ENCODE measurements at regions not wholly inside any gene's neighbourhood (a gene's known extent, or its start where the extent isn't known, plus 50 kb on each side); places are given as distances from the start of the nearest gene placed in this dataset.
A peak's percentile ranks its signal among the peaks of the same experiment; 100 is the strongest.

GRCh38 chr6:71419217-71420094, 130.8 kb downstream of the OGFRL1 start:
- no peak for DNase-seq (ENCODE audit: low read depth in 6 of 9, low spot score in 9 of 9)
- WGBS: 45% methylated on average over 36 of the region's 36 CpGs
- no peak overlapping the region for H3K27ac ChIP-seq (ENCODE audit: low read depth in 1 of 2, low read length in 1 of 2)
- no peaks in the 10 kb centered on the region for H3K36me3 ChIP-seq (ENCODE audit: control insufficient read depth in 2 of 2, insufficient read depth in 2 of 2, low read length in 1 of 2)
- no peaks in the 10 kb centered on the region for H3K4me1 ChIP-seq (ENCODE audit: control insufficient read depth in 2 of 2, insufficient read depth in 2 of 2, low read length in 2 of 2)
- peaks cover 0 to 5% of the 10 kb centered on the region in 2 donors for H3K9me3 ChIP-seq (ENCODE audit: control insufficient read depth in 2 of 2, insufficient read depth in 1 of 2, low read length in 1 of 2)
- H3K4me3 ChIP-seq (ENCODE audit: low read length in 2 of 2): peak overlapping the region; percentile 9 to 43
- H3K27me3 ChIP-seq (ENCODE audit: control insufficient read depth in 2 of 2, insufficient read depth in 1 of 2, low read length in 1 of 2): peaks cover 33 to 54% of the 10 kb centered on the region in 2 donors

DNA sequence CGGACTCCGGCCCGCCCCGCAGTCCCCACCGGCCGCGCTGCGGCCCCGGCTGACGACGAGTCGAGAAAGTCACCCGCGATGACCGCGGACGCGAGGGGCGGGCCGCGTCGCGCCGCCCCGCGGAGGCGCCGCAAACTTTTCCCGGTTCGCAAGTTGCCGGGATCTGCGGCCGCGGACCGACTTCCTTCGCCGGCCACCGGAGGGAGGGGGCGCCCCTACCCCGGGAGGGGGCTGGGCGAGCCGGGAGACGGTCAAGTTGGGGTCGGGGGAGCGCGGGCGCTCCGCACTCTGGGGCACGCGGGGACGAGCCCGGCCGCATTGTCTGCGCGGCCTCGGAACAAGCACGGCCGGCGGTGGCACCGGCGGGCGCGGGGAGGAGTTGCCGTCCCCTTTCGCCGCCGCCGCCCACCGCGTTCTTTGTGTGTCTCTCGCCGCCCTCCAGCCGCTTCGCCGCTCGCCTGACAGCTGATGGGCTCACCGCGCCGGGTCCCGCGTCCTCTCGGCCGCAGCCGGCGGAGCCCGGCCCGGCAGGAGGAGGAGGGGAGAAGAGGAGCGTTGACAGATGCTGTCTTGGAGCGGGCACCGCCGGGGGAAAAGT, 131.6 kb downstream of the OGFRL1 start:
- Histone ChIP-seq H3K27ac (ENCODE audit: low read depth in 1 of 2, low read length in 1 of 2) (no peak overlapping the region), H3K27me3 (ENCODE audit: control insufficient read depth in 2 of 2, insufficient read depth in 1 of 2, low read length in 1 of 2) (peaks cover 33 to 57% of the 10 kb centered on the region in 2 donors), H3K4me3 (ENCODE audit: low read length in 2 of 2) (peak overlapping the region; percentile 38 to 43), H3K4me1 (ENCODE audit: control insufficient read depth in 2 of 2, insufficient read depth in 2 of 2, low read length in 2 of 2) (no peaks in the 10 kb centered on the region), H3K36me3 (ENCODE audit: control insufficient read depth in 2 of 2, insufficient read depth in 2 of 2, low read length in 1 of 2) (no peaks in the 10 kb centered on the region), H3K9me3 (ENCODE audit: control insufficient read depth in 2 of 2, insufficient read depth in 1 of 2, low read length in 1 of 2) (peaks cover 0 to 5% of the 10 kb centered on the region in 2 donors)
- 1% methylated on average over 91 of the region's 91 CpGs for WGBS
- DNase-seq (ENCODE audit: low read depth in 6 of 9, low spot score in 9 of 9): no peak

- 14% methylated on average over 46 of the region's 46 CpGs for WGBS
Measured at GRCh38 chr6:71420693-71421328, 132.2 kb downstream of the OGFRL1 start.

DNA sequence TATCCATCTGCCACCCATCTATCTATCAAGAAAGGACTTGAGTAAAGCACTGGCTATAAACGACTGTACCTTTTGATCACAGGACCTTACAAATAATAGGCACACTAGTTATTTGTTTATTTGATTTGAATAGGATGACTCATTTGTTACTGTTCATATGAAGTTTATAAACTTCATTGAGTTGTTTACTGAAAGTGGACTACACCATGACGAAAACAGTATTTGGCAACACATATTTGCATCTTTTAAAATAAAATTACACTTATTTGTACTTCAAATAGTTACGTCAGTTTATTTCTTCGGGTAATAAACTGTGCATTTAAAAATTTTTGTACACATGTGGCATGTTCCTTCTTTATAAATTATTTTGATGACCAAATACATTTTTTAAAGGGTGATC, 133.0 kb downstream of the OGFRL1 start:
- H3K27me3 ChIP-seq (ENCODE audit: control insufficient read depth in 2 of 2, insufficient read depth in 1 of 2, low read length in 1 of 2): peaks cover 33 to 57% of the 10 kb centered on the region in 2 donors
- H3K4me1 ChIP-seq (ENCODE audit: control insufficient read depth in 2 of 2, insufficient read depth in 2 of 2, low read length in 2 of 2): no peaks in the 10 kb centered on the region
- H3K27ac ChIP-seq (ENCODE audit: low read depth in 1 of 2, low read length in 1 of 2): no peak overlapping the region
- no peak for DNase-seq (ENCODE audit: low read depth in 6 of 9, low spot score in 9 of 9)
- no peak overlapping the region for H3K4me3 ChIP-seq (ENCODE audit: low read length in 2 of 2)
- WGBS: 96% methylated on average over 4 of the region's 4 CpGs
- peaks cover 0 to 5% of the 10 kb centered on the region in 2 donors for H3K9me3 ChIP-seq (ENCODE audit: control insufficient read depth in 2 of 2, insufficient read depth in 1 of 2, low read length in 1 of 2)
- no peaks in the 10 kb centered on the region for H3K36me3 ChIP-seq (ENCODE audit: control insufficient read depth in 2 of 2, insufficient read depth in 2 of 2, low read length in 1 of 2)

More at GRCh38 chr6:71420693-71421328, 132.2 kb downstream of the OGFRL1 start:
- peaks cover 0 to 5% of the 10 kb centered on the region in 2 donors for H3K9me3 ChIP-seq (ENCODE audit: control insufficient read depth in 2 of 2, insufficient read depth in 1 of 2, low read length in 1 of 2)
- no peaks in the 10 kb centered on the region for H3K4me1 ChIP-seq (ENCODE audit: control insufficient read depth in 2 of 2, insufficient read depth in 2 of 2, low read length in 2 of 2)
- DNase-seq (ENCODE audit: low read depth in 6 of 9, low spot score in 9 of 9): peak in 4 of 9 donors; percentile 8 to 37 (median 12)
- no peak overlapping the region for H3K27ac ChIP-seq (ENCODE audit: low read depth in 1 of 2, low read length in 1 of 2)
- H3K4me3 ChIP-seq (ENCODE audit: low read length in 2 of 2): peak overlapping the region; percentile 38 to 43
- no peaks in the 10 kb centered on the region for H3K36me3 ChIP-seq (ENCODE audit: control insufficient read depth in 2 of 2, insufficient read depth in 2 of 2, low read length in 1 of 2)
- peaks cover 33 to 57% of the 10 kb centered on the region in 2 donors for H3K27me3 ChIP-seq (ENCODE audit: control insufficient read depth in 2 of 2, insufficient read depth in 1 of 2, low read length in 1 of 2)

DNA sequence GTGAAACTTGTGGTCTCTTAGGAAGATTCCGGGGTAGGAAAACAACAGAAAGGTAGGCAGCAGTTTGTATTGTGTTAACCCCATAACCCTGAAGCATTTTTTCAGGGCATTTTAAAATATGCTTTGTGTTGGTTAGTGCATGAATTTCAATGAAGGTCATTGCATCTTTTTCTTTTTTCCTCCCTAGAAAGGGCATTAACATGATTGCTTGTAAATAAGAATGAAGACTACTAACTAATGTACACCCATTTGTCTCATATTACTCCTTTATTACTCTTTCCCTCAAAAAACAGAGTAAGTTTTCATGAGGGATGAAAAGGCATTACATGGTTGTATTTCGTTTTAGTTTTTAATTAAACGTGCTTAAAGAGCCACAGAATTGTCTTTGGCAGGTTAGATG, 141.4 kb downstream of the OGFRL1 start:
- WGBS: 87% methylated on average over 3 of the region's 3 CpGs
- no peaks in the 10 kb centered on the region for H3K4me1 ChIP-seq (ENCODE audit: control insufficient read depth in 2 of 2, insufficient read depth in 2 of 2, low read length in 2 of 2)
- no peaks in the 10 kb centered on the region for H3K27me3 ChIP-seq (ENCODE audit: control insufficient read depth in 2 of 2, insufficient read depth in 1 of 2, low read length in 1 of 2)
- no peak for DNase-seq (ENCODE audit: low read depth in 6 of 9, low spot score in 9 of 9)
- no peaks in the 10 kb centered on the region for H3K9me3 ChIP-seq (ENCODE audit: control insufficient read depth in 2 of 2, insufficient read depth in 1 of 2, low read length in 1 of 2)
- H3K36me3 ChIP-seq (ENCODE audit: control insufficient read depth in 2 of 2, insufficient read depth in 2 of 2, low read length in 1 of 2): no peaks in the 10 kb centered on the region
- no peak overlapping the region for H3K27ac ChIP-seq (ENCODE audit: low read depth in 1 of 2, low read length in 1 of 2)
- H3K4me3 ChIP-seq (ENCODE audit: low read length in 2 of 2): no peak overlapping the region

DNA sequence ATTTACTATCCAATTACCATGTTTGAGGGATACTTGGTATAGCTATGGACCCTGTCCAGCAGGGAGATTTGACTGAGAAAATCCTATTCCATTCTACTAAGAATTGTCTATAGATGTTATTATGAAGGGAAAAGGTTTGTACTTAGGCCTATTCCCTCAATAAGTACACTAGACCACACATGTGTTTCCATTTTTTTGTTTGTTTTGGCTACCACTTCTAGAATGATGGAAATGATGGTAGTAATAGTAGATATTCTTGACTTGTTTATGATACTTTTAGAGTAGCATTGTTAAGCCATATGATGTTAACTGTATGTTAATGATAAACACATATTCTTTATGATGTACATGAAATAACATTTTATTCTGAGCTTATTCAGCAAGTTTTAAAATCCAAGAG, 144.8 kb downstream of the OGFRL1 start:
- Histone ChIP-seq H3K36me3 (ENCODE audit: control insufficient read depth in 2 of 2, insufficient read depth in 2 of 2, low read length in 1 of 2) (no peaks in the 10 kb centered on the region), H3K27ac (ENCODE audit: low read depth in 1 of 2, low read length in 1 of 2) (no peak overlapping the region), H3K27me3 (ENCODE audit: control insufficient read depth in 2 of 2, insufficient read depth in 1 of 2, low read length in 1 of 2) (no peaks in the 10 kb centered on the region), H3K4me3 (ENCODE audit: low read length in 2 of 2) (no peak overlapping the region), H3K9me3 (ENCODE audit: control insufficient read depth in 2 of 2, insufficient read depth in 1 of 2, low read length in 1 of 2) (no peaks in the 10 kb centered on the region), H3K4me1 (ENCODE audit: control insufficient read depth in 2 of 2, insufficient read depth in 2 of 2, low read length in 2 of 2) (no peaks in the 10 kb centered on the region)
- no peak for DNase-seq (ENCODE audit: low read depth in 6 of 9, low spot score in 9 of 9)

GRCh38 chr6:71444222-71444621, 155.6 kb downstream of the OGFRL1 start:
- no peaks in the 10 kb centered on the region for H3K27me3 ChIP-seq (ENCODE audit: control insufficient read depth in 2 of 2, insufficient read depth in 1 of 2, low read length in 1 of 2)
- WGBS: 86% methylated on average over 4 of the region's 4 CpGs
- no peaks in the 10 kb centered on the region for H3K4me1 ChIP-seq (ENCODE audit: control insufficient read depth in 2 of 2, insufficient read depth in 2 of 2, low read length in 2 of 2)
- no peak for DNase-seq (ENCODE audit: low read depth in 6 of 9, low spot score in 9 of 9)
- H3K9me3 ChIP-seq (ENCODE audit: control insufficient read depth in 2 of 2, insufficient read depth in 1 of 2, low read length in 1 of 2): no peaks in the 10 kb centered on the region
- H3K27ac ChIP-seq (ENCODE audit: low read depth in 1 of 2, low read length in 1 of 2): no peak overlapping the region
- no peaks in the 10 kb centered on the region for H3K36me3 ChIP-seq (ENCODE audit: control insufficient read depth in 2 of 2, insufficient read depth in 2 of 2, low read length in 1 of 2)
- H3K4me3 ChIP-seq (ENCODE audit: low read length in 2 of 2): no peak overlapping the region

- DNase-seq (ENCODE audit: low read depth in 6 of 9, low spot score in 9 of 9): peak in 1 of 9 donors; percentile 3
- Histone ChIP-seq H3K4me1 (ENCODE audit: control insufficient read depth in 2 of 2, insufficient read depth in 2 of 2, low read length in 2 of 2) (no peaks in the 10 kb centered on the region), H3K9me3 (ENCODE audit: control insufficient read depth in 2 of 2, insufficient read depth in 1 of 2, low read length in 1 of 2) (no peaks in the 10 kb centered on the region), H3K27ac (ENCODE audit: low read depth in 1 of 2, low read length in 1 of 2) (no peak overlapping the region), H3K27me3 (ENCODE audit: control insufficient read depth in 2 of 2, insufficient read depth in 1 of 2, low read length in 1 of 2) (no peaks in the 10 kb centered on the region), H3K36me3 (ENCODE audit: control insufficient read depth in 2 of 2, insufficient read depth in 2 of 2, low read length in 1 of 2) (no peaks in the 10 kb centered on the region), H3K4me3 (ENCODE audit: low read length in 2 of 2) (no peak overlapping the region)
- WGBS: 93% methylated on average over 2 of the region's 2 CpGs
Measured at GRCh38 chr6:71446057-71446456, 157.4 kb downstream of the OGFRL1 start.

DNA sequence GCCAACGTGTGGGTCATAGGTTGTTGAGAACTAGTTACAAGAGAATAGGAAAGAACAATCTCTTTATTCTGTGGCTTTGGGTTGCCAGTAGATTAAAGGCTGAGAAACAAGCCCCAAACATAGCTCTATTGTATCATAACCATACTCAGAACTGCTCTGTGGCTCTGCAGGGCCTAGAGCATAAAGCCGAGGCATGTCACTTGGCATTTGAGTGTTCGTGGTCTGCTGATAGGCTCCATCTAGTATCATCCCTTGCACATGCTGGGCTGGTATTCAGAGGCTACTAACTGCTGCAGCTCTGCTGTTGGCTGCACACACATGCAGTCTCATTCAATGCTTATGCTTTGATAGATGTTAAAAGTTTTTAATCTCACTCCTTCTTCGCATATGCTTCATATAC, 157.9 kb downstream of the OGFRL1 start:
- no peaks in the 10 kb centered on the region for H3K27me3 ChIP-seq (ENCODE audit: control insufficient read depth in 2 of 2, insufficient read depth in 1 of 2, low read length in 1 of 2)
- no peaks in the 10 kb centered on the region for H3K9me3 ChIP-seq (ENCODE audit: control insufficient read depth in 2 of 2, insufficient read depth in 1 of 2, low read length in 1 of 2)
- no peaks in the 10 kb centered on the region for H3K4me1 ChIP-seq (ENCODE audit: control insufficient read depth in 2 of 2, insufficient read depth in 2 of 2, low read length in 2 of 2)
- 91% methylated on average over 4 of the region's 4 CpGs for WGBS
- no peak for DNase-seq (ENCODE audit: low read depth in 6 of 9, low spot score in 9 of 9)
- H3K36me3 ChIP-seq (ENCODE audit: control insufficient read depth in 2 of 2, insufficient read depth in 2 of 2, low read length in 1 of 2): no peaks in the 10 kb centered on the region
- no peak overlapping the region for H3K4me3 ChIP-seq (ENCODE audit: low read length in 2 of 2)
- no peak overlapping the region for H3K27ac ChIP-seq (ENCODE audit: low read depth in 1 of 2, low read length in 1 of 2)

All from thymus (tissue), 11 donors.